H1 (cell line): ENCODE measurements at regions not wholly inside any gene's neighbourhood (a gene's known extent, or its start where the extent isn't known, plus 50 kb on each side); places are given as distances from the start of the nearest gene placed in this dataset.

ENCODE experiments used
- CEBPB ChIP-seq: IDR thresholded peaks from 2 replicates; pipeline ENCODE4 v1.6.1; 2012; ENCODE audit warnings: low read depth, low read length
- EGR1 ChIP-seq: IDR thresholded peaks from 2 replicates; pipeline ENCODE4 v1.6.1; 2011; ENCODE audit warnings: low read depth, low read length, borderline replicate concordance
- EP300 ChIP-seq, 2 experiments: IDR thresholded peaks; 1 replicate in 1 of 2; 2 replicates in 1 of 2; pipeline ENCODE4 v1.6.1; 2011 to 2012; ENCODE audit warnings: low read depth in 2 of 2, low read length in 2 of 2, mild to moderate bottlenecking in 2 of 2, borderline replicate concordance in 1 of 2, inconsistent platforms in 1 of 2, moderate library complexity in 1 of 2
- EZH2 ChIP-seq: fragments of 200-600 bp; sonication (generic); IDR thresholded peaks from 2 replicates; pipeline ENCODE4 v1.7.1; 2012; ENCODE audit warnings: low read depth, mild to moderate bottlenecking, moderate library complexity, low read length, inconsistent platforms; ENCODE audit not compliant: severe bottlenecking
- GABPA ChIP-seq: IDR thresholded peaks from 2 replicates; pipeline ENCODE4 v1.6.1; 2011; ENCODE audit warnings: mild to moderate bottlenecking, low read length, moderate library complexity, borderline replicate concordance; ENCODE audit not compliant: insufficient read depth
- POLR2A ChIP-seq, 2 experiments: IDR thresholded peaks; 1 replicate in 1 of 2; 2 replicates in 1 of 2; pipeline ENCODE4 v1.6.1; 2011; ENCODE audit warnings: low read depth in 2 of 2, low read length in 2 of 2, mild to moderate bottlenecking in 2 of 2; ENCODE audit errors: control extremely low read depth in 1 of 2
- RFX5 ChIP-seq: IDR thresholded peaks from 2 replicates; pipeline ENCODE4 v1.6.1; 2011; ENCODE audit warnings: low read depth, low read length, improper control_type of control experiment, borderline replicate concordance
- RNF2 ChIP-seq: fragments of 200-900, 300-1000 bp; sonication (generic); IDR thresholded peaks from 2 replicates; pipeline ENCODE4 v1.7.1; 2016; ENCODE audit warnings: borderline replicate concordance, low read depth, mild to moderate bottlenecking, antibody characterized with exemption, low read length; ENCODE audit not compliant: poor library complexity, severe bottlenecking; ENCODE audit errors: missing control alignments
- SIN3A ChIP-seq, 2 experiments: IDR thresholded peaks in 1 of 2; conservative IDR thresholded peaks in 1 of 2; 2 replicates each; pipeline ENCODE4 v1.6.1; 2011 to 2012; ENCODE audit warnings: low read length in 2 of 2, improper control_type of control experiment in 1 of 2, low read depth in 1 of 2, mild to moderate bottlenecking in 1 of 2
- SIX5 ChIP-seq: IDR thresholded peaks from 2 replicates; pipeline ENCODE4 v1.6.1; 2011; ENCODE audit warnings: mild to moderate bottlenecking, low read depth, low read length
- TF ChIP-seq, protein P1 (sequence below), 3 experiments: IDR thresholded peaks; 1 replicate in 2 of 3; 2 replicates in 1 of 3; pipeline versions ENCODE4 v1.5.1 to v1.6.1; 2011; ENCODE audit warnings: low read length in 3 of 3, mild to moderate bottlenecking in 3 of 3, inconsistent platforms in 2 of 3, low read depth in 1 of 3, moderate library complexity in 1 of 3; ENCODE audit not compliant: insufficient read depth in 1 of 3; ENCODE audit errors: control extremely low read depth in 1 of 3

GRCh38 chr9:73742412-73742811 lies 590.7 kb downstream of the ANXA1 start:
- TF ChIP-seq, protein P1, sequence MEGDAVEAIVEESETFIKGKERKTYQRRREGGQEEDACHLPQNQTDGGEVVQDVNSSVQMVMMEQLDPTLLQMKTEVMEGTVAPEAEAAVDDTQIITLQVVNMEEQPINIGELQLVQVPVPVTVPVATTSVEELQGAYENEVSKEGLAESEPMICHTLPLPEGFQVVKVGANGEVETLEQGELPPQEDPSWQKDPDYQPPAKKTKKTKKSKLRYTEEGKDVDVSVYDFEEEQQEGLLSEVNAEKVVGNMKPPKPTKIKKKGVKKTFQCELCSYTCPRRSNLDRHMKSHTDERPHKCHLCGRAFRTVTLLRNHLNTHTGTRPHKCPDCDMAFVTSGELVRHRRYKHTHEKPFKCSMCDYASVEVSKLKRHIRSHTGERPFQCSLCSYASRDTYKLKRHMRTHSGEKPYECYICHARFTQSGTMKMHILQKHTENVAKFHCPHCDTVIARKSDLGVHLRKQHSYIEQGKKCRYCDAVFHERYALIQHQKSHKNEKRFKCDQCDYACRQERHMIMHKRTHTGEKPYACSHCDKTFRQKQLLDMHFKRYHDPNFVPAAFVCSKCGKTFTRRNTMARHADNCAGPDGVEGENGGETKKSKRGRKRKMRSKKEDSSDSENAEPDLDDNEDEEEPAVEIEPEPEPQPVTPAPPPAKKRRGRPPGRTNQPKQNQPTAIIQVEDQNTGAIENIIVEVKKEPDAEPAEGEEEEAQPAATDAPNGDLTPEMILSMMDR (IDR thresholded peaks at IDR 0.05; ENCODE audit: control extremely low read depth in 1 of 3, insufficient read depth in 1 of 3, low read depth in 1 of 3, low read length in 3 of 3): no peak
- TF ChIP-seq SIN3A (conservative IDR thresholded peaks at IDR 0.05 in 1 of 2, IDR thresholded peaks at IDR 0.05 in 1 of 2; ENCODE audit: low read depth in 1 of 2, low read length in 2 of 2) (no peak), POLR2A (IDR thresholded peaks at IDR 0.05; ENCODE audit: control extremely low read depth in 1 of 2, low read depth in 2 of 2, low read length in 2 of 2) (no peak), EGR1 (no peak), EP300 (IDR thresholded peaks at IDR 0.05; ENCODE audit: borderline replicate concordance in 1 of 2, low read depth in 2 of 2, low read length in 2 of 2) (no peak), CEBPB (no peak), GABPA (no peak), RFX5 (no peak), RNF2 (no peak), EZH2 (no peak), SIX5 (no peak)
